MM.1S (cell line): ENCODE measurements at regions not wholly inside any gene's neighbourhood (a gene's known extent, or its start where the extent isn't known, plus 50 kb on each side); places are given as distances from the start of the nearest gene placed in this dataset.

Experiments used
- EZH2 ChIP-seq: fragments of 300-600 bp; sonication (generic); optimal IDR thresholded peaks from 2 replicates; pipeline ENCODE3; 2017; ENCODE audit warnings: low read depth, mild to moderate bottlenecking, antibody characterized with exemption, low read length, mixed read lengths
- TF ChIP-seq, protein P1 (sequence below): fragments of 300-600 bp; sonication (generic); IDR thresholded peaks from 2 replicates; pipeline ENCODE4 v1.5.1; 2016; ENCODE audit warnings: antibody characterized with exemption, low read length, mixed read lengths

DNA sequence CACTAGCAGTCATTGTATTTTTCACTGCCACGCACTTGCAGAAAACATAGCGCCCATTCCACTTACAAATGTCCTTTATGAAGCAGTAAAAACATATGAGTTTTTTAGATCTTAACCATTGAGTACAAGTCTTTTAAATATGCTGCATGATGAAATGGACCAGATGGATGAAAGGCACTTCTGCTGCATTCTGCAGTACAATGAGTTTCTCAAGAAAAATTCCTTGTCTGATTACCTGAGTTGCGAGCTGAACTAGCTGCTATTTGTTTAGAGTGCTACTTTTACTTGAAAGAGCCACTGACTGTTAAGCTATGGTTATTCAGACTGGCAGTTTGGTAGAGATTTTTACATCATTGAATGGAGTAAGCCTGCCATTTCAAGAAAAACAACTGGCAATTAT, 825.5 kb upstream of the ACVR2A start:
- TF ChIP-seq, protein P1, sequence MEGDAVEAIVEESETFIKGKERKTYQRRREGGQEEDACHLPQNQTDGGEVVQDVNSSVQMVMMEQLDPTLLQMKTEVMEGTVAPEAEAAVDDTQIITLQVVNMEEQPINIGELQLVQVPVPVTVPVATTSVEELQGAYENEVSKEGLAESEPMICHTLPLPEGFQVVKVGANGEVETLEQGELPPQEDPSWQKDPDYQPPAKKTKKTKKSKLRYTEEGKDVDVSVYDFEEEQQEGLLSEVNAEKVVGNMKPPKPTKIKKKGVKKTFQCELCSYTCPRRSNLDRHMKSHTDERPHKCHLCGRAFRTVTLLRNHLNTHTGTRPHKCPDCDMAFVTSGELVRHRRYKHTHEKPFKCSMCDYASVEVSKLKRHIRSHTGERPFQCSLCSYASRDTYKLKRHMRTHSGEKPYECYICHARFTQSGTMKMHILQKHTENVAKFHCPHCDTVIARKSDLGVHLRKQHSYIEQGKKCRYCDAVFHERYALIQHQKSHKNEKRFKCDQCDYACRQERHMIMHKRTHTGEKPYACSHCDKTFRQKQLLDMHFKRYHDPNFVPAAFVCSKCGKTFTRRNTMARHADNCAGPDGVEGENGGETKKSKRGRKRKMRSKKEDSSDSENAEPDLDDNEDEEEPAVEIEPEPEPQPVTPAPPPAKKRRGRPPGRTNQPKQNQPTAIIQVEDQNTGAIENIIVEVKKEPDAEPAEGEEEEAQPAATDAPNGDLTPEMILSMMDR = no peak
- no peak for TF ChIP-seq EZH2
